A549 (cell line): ENCODE measurements at regions not wholly inside any gene's neighbourhood (a gene's known extent, or its start where the extent isn't known, plus 50 kb on each side); places are given as distances from the start of the nearest gene placed in this dataset.

Experiments
- ATAC-seq, 2 experiments: fragments of 200-7000 bp in 1 of 2; fragments of >200 bp in 1 of 2; cut with Nextera tagmentation in 1 of 2; cut with Tn5 transposase in 1 of 2; 3 replicates each; pipeline versions ENCODE4 v1.8.0 to v1.9.1; 2018 to 2020; ENCODE audit warnings: mild to moderate bottlenecking in 1 of 2, moderate library complexity in 1 of 2
- CTCF ChIA-PET: fragments of 300-600 bp; sonication (Branson Sonifier 250); formaldehyde crosslinking; extraction: SDS; loops from one replicate; lab custom pipeline; 2021; ENCODE audit warnings: antibody characterized with exemption, inconsistent platforms; lab: Yijun Ruan, JAX
- POLR2A ChIA-PET: fragments of 350-600 bp; formaldehyde crosslinking; extraction: SDS; loops from one replicate; lab custom pipeline; 2021; ENCODE audit warnings: antibody characterized with exemption, inconsistent platforms; lab: Yijun Ruan, JAX
- DNase-seq, 2 experiments: peaks; one replicate each; pipeline versions ENCODE4 v3.0.0 to v3.0.0-alpha.2; 2011 to 2016; ENCODE audit warnings: low read depth in 1 of 2, low spot score in 1 of 2
- FAIRE-seq: peaks from 2 replicates; lab custom pipeline; 2011; peaks lifted over from hg19 to GRCh38; lab: Jason Lieb, UNC
- H3K27ac ChIP-seq, 2 experiments: fragments of >200 bp; sonication (Bioruptor Twin); formaldehyde crosslinking; 3 replicates each; pipeline ENCODE4 v1.5.1; 2016 to 2017
- H3K4me1 ChIP-seq: fragments of >200 bp; sonication (Bioruptor Twin); formaldehyde crosslinking; 3 replicates; pipeline ENCODE4 v1.6.1; 2016
- H3K4me2 ChIP-seq: fragments of >200 bp; sonication (Bioruptor Twin); formaldehyde crosslinking; 3 replicates; pipeline ENCODE4 v1.6.1; 2016
- H3K4me3 ChIP-seq: fragments of >200 bp; sonication (Bioruptor Twin); formaldehyde crosslinking; 3 replicates; pipeline ENCODE4 v1.5.1; 2016
- H3K9me3 ChIP-seq: fragments of >200 bp; sonication (Bioruptor Twin); formaldehyde crosslinking; 3 replicates; pipeline ENCODE4 v1.6.1; 2016
- BHLHE40 ChIP-seq: IDR thresholded peaks from 2 replicates; pipeline ENCODE4 v1.6.1; 2012; ENCODE audit warnings: low read depth, low read length, inconsistent platforms
- CBX2 ChIP-seq: fragments of 200-600 bp; sonication (generic); IDR thresholded peaks from 2 replicates; pipeline ENCODE4 v1.6.1; 2016; ENCODE audit warnings: low read depth, mild to moderate bottlenecking, borderline replicate concordance
- CBX8 ChIP-seq: fragments of 200-600 bp; sonication (generic); IDR thresholded peaks from 2 replicates; pipeline ENCODE4 v1.6.1; 2016
- E2F6 ChIP-seq: IDR thresholded peaks from 2 replicates; pipeline ENCODE4 v1.6.1; 2012; ENCODE audit warnings: low read depth, borderline replicate concordance
- EHF ChIP-seq: fragments of 250-450 bp; sonication (Bioruptor Pico); IDR thresholded peaks from 2 replicates; pipeline ENCODE4 v1.5.0; 2020; ENCODE audit warnings: mild to moderate bottlenecking
- ELK1 ChIP-seq: fragments of 150-350 bp; IDR thresholded peaks from 2 replicates; pipeline ENCODE4 v1.6.1; 2014; ENCODE audit warnings: low read depth, mild to moderate bottlenecking, low read length
- EP300 ChIP-seq, 2 experiments: fragments of >200 bp; sonication (Bioruptor Twin); formaldehyde crosslinking; IDR thresholded peaks; 2 replicates in 1 of 2; 3 replicates in 1 of 2; pipeline ENCODE4 v1.6.1; 2016 to 2017
- FOSL2 ChIP-seq, 2 experiments: fragments of 450-650 bp in 1 of 2; fragments of >200 bp in 1 of 2; sonication (Bioruptor Twin) in 1 of 2; formaldehyde crosslinking; IDR thresholded peaks; 2 replicates each; pipeline versions ENCODE4 v1.5.0 to v1.6.1; 2016 to 2020; ENCODE audit warnings: mild to moderate bottlenecking in 1 of 2, moderate library complexity in 1 of 2
- FOXS1 ChIP-seq: fragments of 250-450 bp; sonication (Bioruptor Pico); IDR thresholded peaks from 2 replicates; pipeline ENCODE4 v1.5.0; 2020; ENCODE audit warnings: mild to moderate bottlenecking, moderate library complexity
- GATA3 ChIP-seq: IDR thresholded peaks from 2 replicates; pipeline ENCODE4 v1.6.1; 2012; ENCODE audit warnings: borderline replicate concordance
- HOXA7 ChIP-seq: fragments of 250-450 bp; sonication (Bioruptor Pico); IDR thresholded peaks from 2 replicates; pipeline ENCODE4 v1.5.0; 2020; ENCODE audit warnings: mild to moderate bottlenecking, moderate library complexity
- JUNB ChIP-seq: fragments of >200 bp; sonication (Bioruptor Twin); formaldehyde crosslinking; IDR thresholded peaks from 2 replicates; pipeline ENCODE4 v1.6.1; 2016
- KDM1A ChIP-seq: fragments of 200-600 bp; sonication (generic); IDR thresholded peaks from 2 replicates; pipeline ENCODE4 v1.6.1; 2016; ENCODE audit warnings: low read depth, mild to moderate bottlenecking
- KDM5A ChIP-seq: fragments of 200-600 bp; sonication (generic); IDR thresholded peaks from 2 replicates; pipeline ENCODE4 v1.6.1; 2016; ENCODE audit warnings: antibody characterized with exemption, mild to moderate bottlenecking
- PHF8 ChIP-seq: fragments of 200-600 bp; sonication (generic); IDR thresholded peaks from 2 replicates; pipeline ENCODE4 v1.6.1; 2016; ENCODE audit warnings: low read depth, mild to moderate bottlenecking, antibody characterized with exemption, moderate library complexity, borderline replicate concordance
- POLR2A ChIP-seq: IDR thresholded peaks from 2 replicates; pipeline ENCODE4 v1.6.1; 2012; ENCODE audit warnings: mild to moderate bottlenecking, low read length
- SMC3 ChIP-seq: fragments of >200 bp; sonication (Bioruptor Twin); formaldehyde crosslinking; IDR thresholded peaks from 3 replicates; pipeline ENCODE4 v1.6.1; 2018; ENCODE audit warnings: inconsistent platforms
- SREBF2 ChIP-seq: fragments of 450-650 bp; IDR thresholded peaks from 2 replicates; pipeline ENCODE4 v1.6.1; 2014; ENCODE audit warnings: mild to moderate bottlenecking, moderate library complexity
- TP53 ChIP-seq: fragments of 250-450 bp; sonication (Bioruptor Pico); IDR thresholded peaks from 2 replicates; pipeline ENCODE4 v1.5.0; 2021; ENCODE audit warnings: mild to moderate bottlenecking, moderate library complexity
- USF2 ChIP-seq: fragments of 450-650 bp; IDR thresholded peaks from 2 replicates; pipeline ENCODE4 v1.6.1; 2014; ENCODE audit warnings: antibody characterized with exemption
- ZFP36 ChIP-seq: fragments of 450-650 bp; IDR thresholded peaks from 2 replicates; pipeline ENCODE4 v1.6.1; 2014; ENCODE audit warnings: borderline replicate concordance; ENCODE audit not compliant: partially characterized antibody
- ZSCAN20 ChIP-seq: fragments of 250-450 bp; sonication (Bioruptor Pico); IDR thresholded peaks from 2 replicates; pipeline ENCODE4 v1.8.0; 2022; ENCODE audit warnings: mild to moderate bottlenecking, moderate library complexity
- WGBS: methylation state at CpG from one replicate; pipeline ENCODE4 v1.1.6; 2017; ENCODE audit errors: missing lambda C conversion rate; 5-methylcytosine and 5-hydroxymethylcytosine counted together
- TF ChIP-seq, protein P1 (sequence below): IDR thresholded peaks from 2 replicates; pipeline ENCODE4 v1.6.1; 2012
- TF ChIP-seq, protein P2 (sequence below): IDR thresholded peaks from 2 replicates; pipeline ENCODE4 v1.6.1; 2012
- TF ChIP-seq, protein P3 (sequence below): fragments of 200-600 bp; sonication (generic); IDR thresholded peaks from 2 replicates; pipeline ENCODE4 v1.6.1; 2016; ENCODE audit warnings: antibody characterized with exemption, mild to moderate bottlenecking, moderate library complexity

DNA sequence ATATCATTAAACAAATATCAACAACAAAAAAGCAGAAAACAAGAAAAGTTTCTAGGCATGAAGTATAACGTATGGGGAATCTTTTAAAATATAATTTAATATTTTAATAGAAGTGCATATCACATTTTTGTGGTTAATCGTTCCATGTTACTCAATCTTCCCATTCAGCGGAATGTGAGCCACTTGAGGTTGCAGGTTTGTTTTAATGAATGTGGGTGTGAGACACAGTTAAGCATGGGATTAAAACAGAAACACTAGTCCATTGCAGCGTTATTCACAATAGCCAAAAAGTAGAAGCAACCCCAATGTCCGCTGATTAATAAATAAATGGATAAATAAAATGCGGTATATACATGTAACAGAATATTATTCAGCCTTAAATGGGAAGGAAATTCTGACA, 146.0 kb downstream of the NDFIP2 start:
- DNase-seq (no peak), FAIRE-seq (no peak), ATAC-seq (no peak)
- TF ChIP-seq TP53 (no peak), ZFP36 (no peak)
- CTCF ChIA-PET: no interaction called here
- Histone ChIP-seq H3K4me3 (no peak overlapping the region), H3K9me3 (no peaks in the 10 kb centered on the region), H3K27ac (no peak overlapping the region), H3K4me2 (no peak overlapping the region), H3K4me1 (0 out of 3 replicates have a peak, but pooled peaks cover 9% of the 10 kb centered on the region)
- POLR2A ChIA-PET: no interaction called here
- 76% methylated on average over 6 of the region's 6 CpGs for WGBS

GRCh38 chr13:79625517-79625916, 144.6 kb downstream of the NDFIP2 start:
- ATAC-seq: no peak
- no peak overlapping the region for H3K27ac ChIP-seq
- H3K4me1 ChIP-seq: no peaks in the 10 kb centered on the region
- no peak for TF ChIP-seq FOSL2 (IDR thresholded peaks at IDR 0.05)
- no peak for TF ChIP-seq FOSL2 (CRISPR knock-in tag; IDR thresholded peaks at IDR 0.05)
- no peak overlapping the region for H3K4me3 ChIP-seq
- CTCF ChIA-PET: no interaction called here
- no peak overlapping the region for H3K4me2 ChIP-seq
- no peak for DNase-seq
- WGBS: 52% methylated on average over 1 of the region's 1 CpG
- H3K9me3 ChIP-seq: no peaks in the 10 kb centered on the region
- POLR2A ChIA-PET: no interaction called here
- FAIRE-seq: no peak

DNA sequence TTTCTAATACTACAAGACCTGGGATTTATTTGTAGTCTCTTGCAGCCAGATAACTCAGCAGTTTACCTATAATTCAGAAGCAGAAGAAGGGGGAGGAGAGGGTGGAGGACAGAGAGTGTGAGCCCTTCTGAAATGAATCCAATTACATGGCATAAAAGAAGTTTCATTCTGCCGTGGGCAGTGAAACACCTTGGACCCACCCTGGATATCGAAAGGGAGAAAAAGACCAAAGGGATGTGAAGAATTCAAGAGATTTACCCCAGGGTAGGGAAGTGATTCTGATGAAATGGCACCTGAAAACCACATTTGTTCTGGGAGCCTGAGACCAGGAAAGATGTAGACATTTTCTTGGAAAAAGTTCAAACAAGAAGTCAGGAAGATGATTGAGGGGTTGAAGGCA, 140.9 kb downstream of the NDFIP2 start:
- WGBS: 58% methylated on average over 2 of the region's 2 CpGs
- no peak for FAIRE-seq
- H3K4me2 ChIP-seq: no peak overlapping the region
- ATAC-seq: no peak
- H3K9me3 ChIP-seq: no peaks in the 10 kb centered on the region
- POLR2A ChIA-PET: no interaction called here
- no peak overlapping the region for H3K4me3 ChIP-seq
- TF ChIP-seq BHLHE40 (no peak), CBX2 (no peak), E2F6 (no peak), SMC3 (no peak), PHF8 (no peak), ZSCAN20 (CRISPR knock-in tag) (no peak), CBX8 (no peak), USF2 (no peak), KDM1A (no peak), ZFP36 (no peak), SREBF2 (no peak), GATA3 (no peak)
- TF ChIP-seq, protein P1, sequence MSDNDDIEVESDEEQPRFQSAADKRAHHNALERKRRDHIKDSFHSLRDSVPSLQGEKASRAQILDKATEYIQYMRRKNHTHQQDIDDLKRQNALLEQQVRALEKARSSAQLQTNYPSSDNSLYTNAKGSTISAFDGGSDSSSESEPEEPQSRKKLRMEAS: no peak
- no peak for DNase-seq
- no peaks in the 10 kb centered on the region for H3K4me1 ChIP-seq
- no peak overlapping the region for H3K27ac ChIP-seq
- CTCF ChIA-PET: no interaction called here

GRCh38 chr13:79621449-79621848, 140.5 kb downstream of the NDFIP2 start:
- H3K9me3 ChIP-seq: no peaks in the 10 kb centered on the region
- no peak overlapping the region for H3K4me2 ChIP-seq
- ChIA-PET CTCF (no interaction called here), POLR2A (no interaction called here)
- no peak overlapping the region for H3K4me3 ChIP-seq
- ATAC-seq (no peak), DNase-seq (no peak), FAIRE-seq (no peak)
- H3K27ac ChIP-seq: no peak overlapping the region
- no peaks in the 10 kb centered on the region for H3K4me1 ChIP-seq
- WGBS: 30% methylated on average over 1 of the region's 1 CpG
- no peak for TF ChIP-seq E2F6
- TF ChIP-seq POLR2A: no peak
- TF ChIP-seq, protein P2, sequence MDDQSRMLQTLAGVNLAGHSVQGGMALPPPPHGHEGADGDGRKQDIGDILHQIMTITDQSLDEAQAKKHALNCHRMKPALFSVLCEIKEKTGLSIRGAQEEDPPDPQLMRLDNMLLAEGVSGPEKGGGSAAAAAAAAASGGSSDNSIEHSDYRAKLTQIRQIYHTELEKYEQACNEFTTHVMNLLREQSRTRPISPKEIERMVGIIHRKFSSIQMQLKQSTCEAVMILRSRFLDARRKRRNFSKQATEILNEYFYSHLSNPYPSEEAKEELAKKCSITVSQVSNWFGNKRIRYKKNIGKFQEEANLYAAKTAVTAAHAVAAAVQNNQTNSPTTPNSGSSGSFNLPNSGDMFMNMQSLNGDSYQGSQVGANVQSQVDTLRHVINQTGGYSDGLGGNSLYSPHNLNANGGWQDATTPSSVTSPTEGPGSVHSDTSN: no peak
- no peak for TF ChIP-seq SREBF2
- TF ChIP-seq EP300 (IDR thresholded peaks at IDR 0.05): no peak
- TF ChIP-seq BHLHE40: no peak
- no peak for TF ChIP-seq FOXS1 (CRISPR knock-in tag)
- TF ChIP-seq HOXA7 (CRISPR knock-in tag): no peak
- TF ChIP-seq JUNB: no peak
- TF ChIP-seq, protein P3, sequence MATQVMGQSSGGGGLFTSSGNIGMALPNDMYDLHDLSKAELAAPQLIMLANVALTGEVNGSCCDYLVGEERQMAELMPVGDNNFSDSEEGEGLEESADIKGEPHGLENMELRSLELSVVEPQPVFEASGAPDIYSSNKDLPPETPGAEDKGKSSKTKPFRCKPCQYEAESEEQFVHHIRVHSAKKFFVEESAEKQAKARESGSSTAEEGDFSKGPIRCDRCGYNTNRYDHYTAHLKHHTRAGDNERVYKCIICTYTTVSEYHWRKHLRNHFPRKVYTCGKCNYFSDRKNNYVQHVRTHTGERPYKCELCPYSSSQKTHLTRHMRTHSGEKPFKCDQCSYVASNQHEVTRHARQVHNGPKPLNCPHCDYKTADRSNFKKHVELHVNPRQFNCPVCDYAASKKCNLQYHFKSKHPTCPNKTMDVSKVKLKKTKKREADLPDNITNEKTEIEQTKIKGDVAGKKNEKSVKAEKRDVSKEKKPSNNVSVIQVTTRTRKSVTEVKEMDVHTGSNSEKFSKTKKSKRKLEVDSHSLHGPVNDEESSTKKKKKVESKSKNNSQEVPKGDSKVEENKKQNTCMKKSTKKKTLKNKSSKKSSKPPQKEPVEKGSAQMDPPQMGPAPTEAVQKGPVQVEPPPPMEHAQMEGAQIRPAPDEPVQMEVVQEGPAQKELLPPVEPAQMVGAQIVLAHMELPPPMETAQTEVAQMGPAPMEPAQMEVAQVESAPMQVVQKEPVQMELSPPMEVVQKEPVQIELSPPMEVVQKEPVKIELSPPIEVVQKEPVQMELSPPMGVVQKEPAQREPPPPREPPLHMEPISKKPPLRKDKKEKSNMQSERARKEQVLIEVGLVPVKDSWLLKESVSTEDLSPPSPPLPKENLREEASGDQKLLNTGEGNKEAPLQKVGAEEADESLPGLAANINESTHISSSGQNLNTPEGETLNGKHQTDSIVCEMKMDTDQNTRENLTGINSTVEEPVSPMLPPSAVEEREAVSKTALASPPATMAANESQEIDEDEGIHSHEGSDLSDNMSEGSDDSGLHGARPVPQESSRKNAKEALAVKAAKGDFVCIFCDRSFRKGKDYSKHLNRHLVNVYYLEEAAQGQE: no peak
- no peak for TF ChIP-seq KDM5A
- no peak for TF ChIP-seq EHF (CRISPR knock-in tag)
- TF ChIP-seq ELK1: no peak
